H9 (cell line): ENCODE measurements at regions not wholly inside any gene's neighbourhood (a gene's known extent, or its start where the extent isn't known, plus 50 kb on each side); places are given as distances from the start of the nearest gene placed in this dataset.

ENCODE experiments used
- DNase-seq: peaks from one replicate; pipeline ENCODE4 v3.0.0-alpha.2; 2017
- H2AFZ ChIP-seq: one replicate; pipeline ENCODE4 v1.6.1; 2013; ENCODE audit warnings: mild to moderate bottlenecking, low read length, control low read depth, moderate library complexity
- H2AK5ac ChIP-seq: 2 replicates; pipeline ENCODE4 v1.6.1; 2013; ENCODE audit warnings: low read length, control low read depth, mixed read lengths; ENCODE audit not compliant: insufficient read length
- H2BK120ac ChIP-seq: one replicate; pipeline ENCODE4 v1.6.1; 2013; ENCODE audit warnings: low read depth, mild to moderate bottlenecking, low read length, control low read depth, inconsistent platforms; ENCODE audit not compliant: poor library complexity, severe bottlenecking
- H2BK12ac ChIP-seq: 2 replicates; pipeline ENCODE4 v1.6.1; 2013; ENCODE audit warnings: low read length, control low read depth, mixed read lengths, low read depth; ENCODE audit not compliant: insufficient read length
- H2BK15ac ChIP-seq: 2 replicates; pipeline ENCODE4 v1.6.1; 2013; ENCODE audit warnings: low read depth, low read length, control low read depth
- H2BK20ac ChIP-seq: one replicate; pipeline ENCODE4 v1.6.1; 2013; ENCODE audit warnings: low read depth, mild to moderate bottlenecking, low read length, control low read depth, inconsistent platforms; ENCODE audit not compliant: poor library complexity, severe bottlenecking
- H2BK5ac ChIP-seq: 2 replicates; pipeline ENCODE4 v1.6.1; 2013; ENCODE audit warnings: low read length, control low read depth, mixed read lengths; ENCODE audit not compliant: insufficient read length
- H3K14ac ChIP-seq: 2 replicates; pipeline ENCODE4 v1.6.1; 2013; ENCODE audit warnings: low read length, control low read depth; ENCODE audit not compliant: insufficient read depth
- H3K18ac ChIP-seq: 2 replicates; pipeline ENCODE4 v1.6.1; 2013; ENCODE audit warnings: low read depth, mild to moderate bottlenecking, mixed read lengths, low read length, control low read depth; ENCODE audit not compliant: insufficient read length
- H3K23ac ChIP-seq: 2 replicates; pipeline ENCODE4 v1.6.1; 2013; ENCODE audit warnings: low read length, control low read depth, mixed read lengths, low read depth; ENCODE audit not compliant: insufficient read length
- H3K23me2 ChIP-seq: 2 replicates; pipeline ENCODE4 v1.6.1; 2013; ENCODE audit warnings: low read depth, mild to moderate bottlenecking, mixed read lengths, low read length, control low read depth; ENCODE audit not compliant: insufficient read length, poor library complexity, severe bottlenecking
- H3K27ac ChIP-seq: 2 replicates; pipeline ENCODE4 v1.5.1; 2013; ENCODE audit warnings: low read length, control low read depth, mixed read lengths, low read depth; ENCODE audit not compliant: insufficient read length
- H3K27me3 ChIP-seq: 2 replicates; pipeline ENCODE4 v1.6.1; 2013; ENCODE audit warnings: low read length, control low read depth, inconsistent platforms; ENCODE audit not compliant: insufficient read depth
- H3K4ac ChIP-seq: 2 replicates; pipeline ENCODE4 v1.6.1; 2013; ENCODE audit warnings: low read depth, mild to moderate bottlenecking, control low read depth, inconsistent platforms, low read length, moderate library complexity
- H3K4me1 ChIP-seq: 2 replicates; pipeline ENCODE4 v1.6.1; 2013; ENCODE audit warnings: low read length, control low read depth, inconsistent platforms; ENCODE audit not compliant: insufficient read depth
- H3K4me2 ChIP-seq: 2 replicates; pipeline ENCODE4 v1.6.1; 2013; ENCODE audit warnings: low read length, control low read depth, mixed read lengths; ENCODE audit not compliant: insufficient read length, insufficient read depth
- H3K56ac ChIP-seq: 2 replicates; pipeline ENCODE4 v1.6.1; 2013; ENCODE audit warnings: low read depth, mild to moderate bottlenecking, mixed read lengths, low read length, control low read depth; ENCODE audit not compliant: insufficient read length
- H3K79me1 ChIP-seq: 2 replicates; pipeline ENCODE4 v1.6.1; 2013; ENCODE audit warnings: low read depth, mild to moderate bottlenecking, moderate library complexity, low read length, control low read depth, inconsistent platforms; ENCODE audit not compliant: insufficient read depth, poor library complexity, severe bottlenecking
- H3K79me2 ChIP-seq: 2 replicates; pipeline ENCODE4 v1.6.1; 2013; ENCODE audit warnings: low read length, control low read depth, inconsistent platforms; ENCODE audit not compliant: insufficient read depth
- H3K9ac ChIP-seq: 2 replicates; pipeline ENCODE4 v1.6.1; 2013; ENCODE audit warnings: low read length, control low read depth, mixed read lengths; ENCODE audit not compliant: insufficient read length; ENCODE audit errors: extremely low read depth
- H3K9me3 ChIP-seq: one replicate; pipeline ENCODE4 v1.6.1; 2013; ENCODE audit warnings: low read depth, low read length, inconsistent platforms; ENCODE audit not compliant: control insufficient read depth
- H3T11ph ChIP-seq: one replicate; pipeline ENCODE4 v1.6.1; 2013; ENCODE audit warnings: mild to moderate bottlenecking, low read length, control low read depth, inconsistent platforms
- H4K20me1 ChIP-seq: one replicate; pipeline ENCODE4 v1.6.1; 2013; ENCODE audit not compliant: control insufficient read depth, insufficient read length, insufficient read depth
- H4K5ac ChIP-seq: 2 replicates; pipeline ENCODE4 v1.6.1; 2013; ENCODE audit warnings: low read depth, mild to moderate bottlenecking, mixed read lengths, low read length, control low read depth; ENCODE audit not compliant: insufficient read length
- H4K8ac ChIP-seq: replicated peaks from 2 replicates; pipeline ENCODE4 v1.6.1; 2013; ENCODE audit warnings: low read length, control low read depth, mixed read lengths, low read depth; ENCODE audit not compliant: insufficient read length
- H4K91ac ChIP-seq: 2 replicates; pipeline ENCODE4 v1.6.1; 2013; ENCODE audit warnings: low read depth, mild to moderate bottlenecking, moderate library complexity, mixed read lengths, low read length, control low read depth; ENCODE audit not compliant: insufficient read length
- H3K27ac Mint-ChIP-seq, 3 experiments: 2 replicates in 2 of 3; 3 replicates in 1 of 3; pipeline ENCODE4 v1.8.0; 2020 to 2021; ENCODE audit warnings: mixed read lengths in 3 of 3, mild to moderate bottlenecking in 1 of 3, moderate library complexity in 1 of 3
- H3K27me3 Mint-ChIP-seq: 2 replicates; pipeline ENCODE4 v1.8.0; 2021; ENCODE audit warnings: low read depth, mild to moderate bottlenecking, moderate library complexity, mixed read lengths
- H3K36me3 Mint-ChIP-seq, 3 experiments: 2 replicates in 2 of 3; 3 replicates in 1 of 3; pipeline ENCODE4 v1.8.0; 2020 to 2021; ENCODE audit warnings: low read depth in 3 of 3, mixed read lengths in 3 of 3; ENCODE audit not compliant: insufficient read depth in 1 of 3
- H3K4me1 Mint-ChIP-seq, 2 experiments: 2 replicates each; pipeline ENCODE4 v1.8.0; 2020; ENCODE audit warnings: mixed read lengths in 2 of 2
- H3K4me3 Mint-ChIP-seq, 2 experiments: 2 replicates in 1 of 2; 3 replicates in 1 of 2; pipeline ENCODE4 v1.8.0; 2020 to 2021; ENCODE audit warnings: mild to moderate bottlenecking in 2 of 2, mixed read lengths in 2 of 2, moderate library complexity in 1 of 2
- H3K9me3 Mint-ChIP-seq, 2 experiments: 2 replicates in 1 of 2; 3 replicates in 1 of 2; pipeline ENCODE4 v1.8.0; 2020; ENCODE audit warnings: mild to moderate bottlenecking in 2 of 2, mixed read lengths in 2 of 2, moderate library complexity in 1 of 2
- TF ChIP-seq, protein P1 (sequence below): fragments of 200-600 bp; sonication (generic); conservative IDR thresholded peaks from 3 replicates; pipeline ENCODE4 v1.8.0; 2021; ENCODE audit warnings: antibody characterized with exemption, mild to moderate bottlenecking

DNA sequence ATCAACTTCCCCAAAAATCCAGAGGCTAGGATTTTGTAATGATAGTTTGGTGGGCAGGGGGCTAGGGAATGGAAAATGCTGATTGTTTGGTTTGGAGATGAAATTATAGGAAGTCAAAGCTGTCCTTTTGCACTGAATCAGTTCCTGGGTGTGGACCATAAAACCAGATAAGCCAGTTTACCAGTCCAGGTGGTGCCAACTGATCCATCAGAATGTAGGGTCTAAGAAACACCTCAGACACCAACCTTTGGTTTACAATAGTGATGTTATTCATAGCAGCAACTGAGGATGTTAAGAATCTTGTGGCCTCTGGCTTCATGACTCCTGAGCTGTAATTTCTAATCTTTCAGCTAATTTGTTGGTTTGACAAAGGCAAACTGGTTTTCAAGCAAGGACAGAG lies 496.6 kb upstream of the EPHA7 start:
- H3K23ac ChIP-seq = no peak overlapping the region
- no peak overlapping the region for H2AK5ac ChIP-seq
- Mint-ChIP-seq H3K27ac (no peak overlapping the region), H3K4me1 (peaks cover 4 to 12% of the 10 kb centered on the region in 2 experiments; a peak in 2 of 4 replicates), H3K4me3 (no peak overlapping the region), H3K9me3 (peaks cover 0 to 8% of the 10 kb centered on the region in 2 experiments; a peak in 1 of 5 replicates), H3K27me3 (no peaks in the 10 kb centered on the region), H3K36me3 (peaks cover 0 to 4% (median 0%) of the 10 kb centered on the region in 3 experiments; a peak in 2 of 7 replicates)
- H3K4ac ChIP-seq = no peak overlapping the region
- H4K5ac ChIP-seq = no peak overlapping the region
- H2BK12ac ChIP-seq = no peak overlapping the region
- H3K79me1 ChIP-seq = no peaks in the 10 kb centered on the region
- no peak overlapping the region for H3K56ac ChIP-seq
- H3K27ac ChIP-seq = no peak overlapping the region
- TF ChIP-seq, protein P1, sequence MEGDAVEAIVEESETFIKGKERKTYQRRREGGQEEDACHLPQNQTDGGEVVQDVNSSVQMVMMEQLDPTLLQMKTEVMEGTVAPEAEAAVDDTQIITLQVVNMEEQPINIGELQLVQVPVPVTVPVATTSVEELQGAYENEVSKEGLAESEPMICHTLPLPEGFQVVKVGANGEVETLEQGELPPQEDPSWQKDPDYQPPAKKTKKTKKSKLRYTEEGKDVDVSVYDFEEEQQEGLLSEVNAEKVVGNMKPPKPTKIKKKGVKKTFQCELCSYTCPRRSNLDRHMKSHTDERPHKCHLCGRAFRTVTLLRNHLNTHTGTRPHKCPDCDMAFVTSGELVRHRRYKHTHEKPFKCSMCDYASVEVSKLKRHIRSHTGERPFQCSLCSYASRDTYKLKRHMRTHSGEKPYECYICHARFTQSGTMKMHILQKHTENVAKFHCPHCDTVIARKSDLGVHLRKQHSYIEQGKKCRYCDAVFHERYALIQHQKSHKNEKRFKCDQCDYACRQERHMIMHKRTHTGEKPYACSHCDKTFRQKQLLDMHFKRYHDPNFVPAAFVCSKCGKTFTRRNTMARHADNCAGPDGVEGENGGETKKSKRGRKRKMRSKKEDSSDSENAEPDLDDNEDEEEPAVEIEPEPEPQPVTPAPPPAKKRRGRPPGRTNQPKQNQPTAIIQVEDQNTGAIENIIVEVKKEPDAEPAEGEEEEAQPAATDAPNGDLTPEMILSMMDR = no peak
- no peak overlapping the region for H3T11ph ChIP-seq
- H2BK15ac ChIP-seq = no peak overlapping the region
- H3K9ac ChIP-seq = no peak overlapping the region
- H2BK120ac ChIP-seq = no peak overlapping the region
- no peaks in the 10 kb centered on the region for H3K23me2 ChIP-seq
- H3K27me3 ChIP-seq = no peaks in the 10 kb centered on the region
- no peak for DNase-seq
- no peaks in the 10 kb centered on the region for H4K20me1 ChIP-seq
- no peak overlapping the region for H2BK20ac ChIP-seq
- no peaks in the 10 kb centered on the region for H3K79me2 ChIP-seq
- no peak overlapping the region for H3K14ac ChIP-seq
- H2BK5ac ChIP-seq = no peak overlapping the region
- H3K9me3 ChIP-seq = no peaks in the 10 kb centered on the region
- no peak overlapping the region for H4K91ac ChIP-seq
- no peak overlapping the region for H2AFZ ChIP-seq
- H3K4me1 ChIP-seq = 0 out of 2 replicates have a peak, but pooled peaks cover 5% of the 10 kb centered on the region
- H3K18ac ChIP-seq = no peak overlapping the region
- no peak overlapping the region for H4K8ac ChIP-seq
- H3K4me2 ChIP-seq = no peak overlapping the region
